GM12865 (cell line): ENCODE measurements at regions not wholly inside any gene's neighbourhood (a gene's known extent, or its start where the extent isn't known, plus 50 kb on each side); places are given as distances from the start of the nearest gene placed in this dataset.

Source experiments
- DNase-seq: peaks from one replicate; pipeline ENCODE4 v3.0.0; 2010; ENCODE audit warnings: low read depth
- H3K4me3 ChIP-seq: 2 replicates; pipeline ENCODE4 v1.5.1; 2011; ENCODE audit warnings: mild to moderate bottlenecking, low read depth, low read length, control low read depth
- CTCF ChIP-seq: IDR thresholded peaks from 2 replicates; pipeline ENCODE4 v1.5.1; 2011; ENCODE audit warnings: low read length, control low read depth, low read depth, inconsistent platforms; ENCODE audit not compliant: insufficient read depth; ENCODE audit errors: missing control alignments

- H3K4me3 ChIP-seq: no peak overlapping the region
- no peak for DNase-seq
- no peak for TF ChIP-seq CTCF
These were observed 329.9 kb downstream of the DYSF start for GRCh38 chr2:71783215-71783614.

DNA sequence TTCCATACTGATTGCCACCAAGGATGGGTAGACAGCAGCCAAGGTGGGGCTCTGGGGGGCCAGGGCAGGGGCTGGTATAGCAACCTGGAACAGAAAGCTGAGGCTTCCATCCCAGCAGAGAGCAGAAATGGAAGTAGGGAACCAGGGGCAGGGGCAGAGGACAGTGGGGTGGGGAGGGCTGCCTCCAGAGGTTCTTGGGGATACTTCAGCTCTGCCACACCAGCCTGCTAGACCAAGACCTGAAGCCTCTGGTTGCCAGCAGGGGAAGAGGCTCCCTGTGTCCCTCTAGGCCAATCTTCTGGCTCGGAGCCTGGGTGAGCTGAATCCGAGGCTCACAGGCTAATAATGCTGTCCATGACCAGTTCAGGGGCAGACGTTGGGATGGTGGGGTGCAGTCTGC is 329.0 kb downstream of the DYSF start:
- no peak for DNase-seq
- no peak overlapping the region for H3K4me3 ChIP-seq
- TF ChIP-seq CTCF: no peak

- DNase-seq: no peak
- H3K4me3 ChIP-seq: no peak overlapping the region
- no peak for TF ChIP-seq CTCF
These were observed 328.4 kb downstream of the DYSF start for GRCh38 chr2:71781695-71782228.

DNA sequence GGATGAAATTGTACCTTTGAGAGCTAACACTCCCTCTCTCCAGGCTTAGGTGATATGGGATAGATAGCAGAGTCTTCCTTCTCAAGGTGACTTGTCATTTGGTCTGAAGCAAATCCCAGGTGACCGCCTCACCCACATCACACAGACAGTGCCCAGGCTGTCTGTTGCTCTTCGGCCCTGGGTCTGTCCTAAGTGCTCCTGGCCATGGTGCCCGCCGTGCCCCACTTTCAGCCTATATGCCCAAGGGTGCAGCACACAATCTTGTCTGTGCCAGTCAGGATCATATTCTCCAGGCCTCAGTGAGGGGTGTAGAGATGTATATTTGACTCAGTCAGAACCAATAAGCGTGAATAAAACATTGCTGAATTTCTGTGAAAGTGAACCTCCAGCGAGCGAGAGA is 326.8 kb downstream of the DYSF start:
- no peak overlapping the region for H3K4me3 ChIP-seq
- no peak for DNase-seq
- TF ChIP-seq CTCF: no peak

GRCh38 chr2:71779774-71780105 is 326.4 kb downstream of the DYSF start:
- no peak for TF ChIP-seq CTCF
- H3K4me3 ChIP-seq: no peak overlapping the region
- DNase-seq: no peak

DNA sequence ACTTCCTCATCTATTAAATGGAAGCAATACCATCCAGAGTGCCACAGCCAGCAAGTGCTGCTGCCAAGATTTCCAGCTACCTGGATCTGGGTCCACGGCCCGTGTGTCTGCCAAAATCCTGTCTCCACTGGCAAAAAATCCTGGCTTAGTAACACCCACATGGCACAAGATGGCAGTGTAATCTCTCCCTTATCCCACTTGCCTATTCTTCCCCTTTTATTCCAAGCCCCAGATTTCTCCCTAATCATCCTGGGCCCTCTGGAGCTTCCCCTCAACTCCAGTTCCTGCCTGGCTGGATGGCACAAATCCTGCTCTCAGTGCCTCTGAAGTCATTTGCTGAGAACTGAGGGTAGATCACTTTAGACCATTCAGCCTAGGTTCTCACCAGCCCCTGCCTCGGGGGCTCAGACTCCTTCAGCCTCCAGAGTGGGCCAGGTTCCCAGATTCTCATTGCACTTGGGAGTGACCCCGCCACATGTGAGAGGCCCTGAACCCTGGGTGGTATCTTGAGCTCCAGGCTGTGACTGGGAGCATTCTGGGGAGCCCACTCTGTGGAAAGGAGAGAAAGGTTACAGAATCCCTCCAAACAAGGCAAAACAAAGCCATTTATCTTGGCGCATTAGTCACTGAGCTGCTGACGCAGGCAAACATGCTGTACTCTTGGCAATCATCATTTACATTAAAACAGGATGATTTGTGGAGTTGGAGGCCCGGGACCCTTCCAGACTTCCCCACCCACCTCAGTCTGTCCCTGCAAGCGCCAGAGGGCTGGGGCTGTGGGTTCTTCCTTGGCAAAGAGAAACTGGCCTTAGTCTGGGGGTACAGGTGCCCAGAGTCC is 325.8 kb downstream of the DYSF start:
- no peak overlapping the region for H3K4me3 ChIP-seq
- TF ChIP-seq CTCF: no peak
- DNase-seq: no peak

- TF ChIP-seq CTCF: no peak
- H3K4me3 ChIP-seq: no peak overlapping the region
- DNase-seq: no peak
These were observed 325.2 kb downstream of the DYSF start for GRCh38 chr2:71778514-71778913.
